GM12874 (cell line): ENCODE measurements at regions not wholly inside any gene's neighbourhood (a gene's known extent, or its start where the extent isn't known, plus 50 kb on each side); places are given as distances from the start of the nearest gene placed in this dataset.

ENCODE experiments used
- TF ChIP-seq, protein P1 (sequence below): IDR thresholded peaks from 2 replicates; pipeline ENCODE4 v1.5.1; 2011; ENCODE audit warnings: low read depth, mild to moderate bottlenecking, control low read depth, low read length, moderate library complexity; ENCODE audit not compliant: insufficient read depth

DNA sequence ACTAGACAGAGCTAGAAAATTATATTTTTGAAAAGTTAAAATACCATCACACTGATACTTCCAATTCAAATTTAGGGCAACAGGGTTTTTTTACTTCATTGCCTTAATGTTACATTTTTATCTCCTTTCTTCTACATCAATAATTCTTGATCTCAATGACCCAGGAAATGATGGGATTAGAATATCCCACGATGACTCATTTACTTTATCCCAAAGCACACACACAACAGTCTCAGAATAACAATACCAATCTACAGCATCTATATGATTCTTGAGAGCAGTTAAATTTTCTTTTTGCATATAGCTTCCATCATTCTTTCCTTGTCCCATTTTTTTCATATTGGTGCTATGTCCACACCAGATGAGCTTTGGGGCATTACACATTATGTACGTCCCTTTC, 98.4 kb upstream of the EEPD1 start:
- TF ChIP-seq, protein P1, sequence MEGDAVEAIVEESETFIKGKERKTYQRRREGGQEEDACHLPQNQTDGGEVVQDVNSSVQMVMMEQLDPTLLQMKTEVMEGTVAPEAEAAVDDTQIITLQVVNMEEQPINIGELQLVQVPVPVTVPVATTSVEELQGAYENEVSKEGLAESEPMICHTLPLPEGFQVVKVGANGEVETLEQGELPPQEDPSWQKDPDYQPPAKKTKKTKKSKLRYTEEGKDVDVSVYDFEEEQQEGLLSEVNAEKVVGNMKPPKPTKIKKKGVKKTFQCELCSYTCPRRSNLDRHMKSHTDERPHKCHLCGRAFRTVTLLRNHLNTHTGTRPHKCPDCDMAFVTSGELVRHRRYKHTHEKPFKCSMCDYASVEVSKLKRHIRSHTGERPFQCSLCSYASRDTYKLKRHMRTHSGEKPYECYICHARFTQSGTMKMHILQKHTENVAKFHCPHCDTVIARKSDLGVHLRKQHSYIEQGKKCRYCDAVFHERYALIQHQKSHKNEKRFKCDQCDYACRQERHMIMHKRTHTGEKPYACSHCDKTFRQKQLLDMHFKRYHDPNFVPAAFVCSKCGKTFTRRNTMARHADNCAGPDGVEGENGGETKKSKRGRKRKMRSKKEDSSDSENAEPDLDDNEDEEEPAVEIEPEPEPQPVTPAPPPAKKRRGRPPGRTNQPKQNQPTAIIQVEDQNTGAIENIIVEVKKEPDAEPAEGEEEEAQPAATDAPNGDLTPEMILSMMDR = no peak

DNA sequence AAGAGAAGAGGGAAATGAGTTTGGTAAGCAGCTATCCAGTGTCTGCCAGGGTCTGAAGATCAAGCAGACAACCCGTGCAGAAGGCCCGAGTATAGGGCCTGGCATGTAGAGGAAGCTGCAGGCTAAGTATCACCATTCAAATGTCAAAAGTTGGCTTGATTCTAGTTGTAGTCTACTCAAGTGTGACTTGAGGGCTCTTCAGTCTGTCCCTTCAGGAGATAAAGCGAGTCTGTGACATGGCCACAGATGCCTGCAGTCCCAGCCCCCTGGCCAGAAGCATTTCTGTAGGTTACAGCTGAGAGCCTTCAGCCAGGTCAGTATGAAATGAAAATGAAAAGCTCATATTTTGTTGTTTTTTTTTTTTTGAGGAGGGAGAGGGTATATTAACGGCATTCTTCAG, 97.8 kb upstream of the EEPD1 start:
- TF ChIP-seq, protein P1 = no peak

DNA sequence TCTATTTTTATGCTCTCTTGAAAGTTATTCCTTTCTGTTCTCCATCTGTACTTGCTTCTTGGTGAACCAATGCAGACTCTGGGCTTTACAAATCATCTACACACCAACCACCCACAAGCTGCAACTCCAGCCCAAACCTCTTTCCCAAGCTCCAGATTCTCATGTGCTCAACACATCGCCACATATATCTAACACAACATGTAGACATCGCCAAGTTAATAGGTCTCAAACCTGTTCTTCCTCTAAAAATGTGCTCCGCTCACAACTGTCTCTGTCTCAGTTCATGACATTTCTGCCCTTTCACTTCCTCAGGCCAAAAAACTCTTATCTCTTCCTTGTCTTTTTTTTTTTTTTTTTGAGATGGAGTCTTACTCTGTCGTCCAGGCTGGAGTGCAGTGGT, 95.7 kb upstream of the EEPD1 start:
- TF ChIP-seq, protein P1 = no peak

DNA sequence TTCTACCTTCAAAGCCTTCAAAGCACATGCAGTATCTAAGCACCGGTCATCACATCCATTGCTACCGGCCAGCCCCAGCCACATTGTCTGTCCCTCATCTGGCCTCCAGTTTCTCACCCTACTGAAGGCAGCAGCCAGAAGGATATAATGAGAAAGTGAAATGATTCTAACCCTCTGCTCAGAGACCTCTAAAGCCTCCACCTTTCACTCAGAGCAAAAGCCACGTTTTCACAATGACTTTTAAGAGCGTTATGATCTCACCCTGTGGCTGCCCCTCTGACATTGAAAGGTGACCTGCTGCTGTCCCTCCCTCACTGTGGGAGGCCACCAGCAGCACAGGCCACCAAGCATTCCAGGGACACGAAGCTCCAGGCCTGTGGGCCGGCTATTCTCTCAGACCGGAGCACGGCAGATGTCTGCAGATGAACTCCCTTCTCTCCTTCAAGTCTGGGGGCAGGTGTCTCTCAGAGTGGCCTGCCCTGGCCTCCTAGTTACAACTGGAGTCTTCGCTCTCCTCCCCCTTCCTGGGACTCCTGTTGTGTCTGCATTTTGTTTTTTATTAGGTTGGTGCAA, 94.9 kb upstream of the EEPD1 start:
- TF ChIP-seq, protein P1 = no peak

DNA sequence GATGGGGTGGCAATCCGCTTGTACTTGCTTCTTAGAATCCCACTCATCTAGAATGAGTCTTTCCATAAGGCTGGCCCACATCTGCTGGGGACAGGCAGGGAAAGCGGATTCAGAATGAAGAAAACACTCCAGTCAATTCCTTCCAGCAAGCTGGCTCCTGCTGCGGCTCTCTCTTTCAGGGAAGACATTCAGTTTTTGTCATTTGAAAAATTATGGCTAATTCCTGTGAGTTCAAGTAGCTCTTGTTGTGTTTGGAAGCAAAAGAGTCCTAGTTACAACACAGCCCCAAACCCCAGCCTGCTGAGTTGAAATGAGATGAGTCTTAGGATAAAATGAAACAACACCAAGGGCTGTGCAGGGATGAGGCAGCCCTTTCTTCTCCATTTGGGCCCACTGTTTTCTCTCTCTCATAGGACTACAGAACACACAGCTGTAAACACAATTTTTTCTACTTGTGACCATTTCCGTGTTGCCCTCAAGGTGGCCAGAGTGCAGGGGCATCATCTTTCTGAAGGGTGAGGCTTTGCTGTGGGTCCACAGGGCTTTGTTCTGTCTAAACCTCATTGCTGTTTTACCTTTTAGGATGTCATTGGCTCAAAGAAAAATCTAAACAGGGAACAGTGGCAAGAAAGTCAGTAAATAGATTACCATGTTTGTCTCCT, 90.8 kb upstream of the EEPD1 start:
- TF ChIP-seq, protein P1 = no peak

DNA sequence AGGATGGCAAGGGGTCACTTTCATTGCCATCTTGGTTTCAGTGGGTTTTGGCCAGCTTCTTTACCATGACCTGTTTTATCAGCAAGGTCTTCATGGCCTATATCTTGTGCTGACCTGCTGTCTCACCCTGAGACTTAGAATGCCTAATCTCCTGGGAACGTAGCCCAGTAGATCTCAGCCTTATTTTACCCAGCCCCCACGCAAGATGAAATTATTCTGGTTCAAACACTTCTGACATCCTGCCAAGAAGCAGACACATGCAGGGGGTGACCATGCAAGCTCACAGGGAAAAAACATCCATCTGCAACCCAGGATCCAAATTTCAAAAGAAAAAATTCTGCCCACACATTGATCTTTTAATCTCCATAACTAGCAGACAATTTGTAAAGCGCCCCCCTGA, 88.4 kb upstream of the EEPD1 start:
- TF ChIP-seq, protein P1 = no peak

DNA sequence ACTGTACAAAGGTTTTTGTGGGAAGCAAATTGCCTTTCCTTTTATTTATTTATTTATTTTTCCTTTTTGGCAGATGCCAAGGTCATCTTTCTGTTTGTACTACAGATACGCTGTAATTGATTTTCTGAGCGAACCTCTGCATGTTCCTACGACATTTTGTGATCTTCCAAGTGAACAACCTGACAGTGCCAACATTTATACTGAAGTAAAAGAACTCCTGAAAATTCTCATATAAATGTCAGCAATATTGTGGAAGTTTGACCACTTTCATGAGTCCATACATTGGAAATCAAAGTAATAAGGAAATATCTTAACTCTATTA, 86.8 kb upstream of the EEPD1 start:
- TF ChIP-seq, protein P1 = no peak
